ENCODE measurements at regions not wholly inside any gene's neighbourhood (a gene's known extent, or its start where the extent isn't known, plus 50 kb on each side); places are given as distances from the start of the nearest gene placed in this dataset.

DNA sequence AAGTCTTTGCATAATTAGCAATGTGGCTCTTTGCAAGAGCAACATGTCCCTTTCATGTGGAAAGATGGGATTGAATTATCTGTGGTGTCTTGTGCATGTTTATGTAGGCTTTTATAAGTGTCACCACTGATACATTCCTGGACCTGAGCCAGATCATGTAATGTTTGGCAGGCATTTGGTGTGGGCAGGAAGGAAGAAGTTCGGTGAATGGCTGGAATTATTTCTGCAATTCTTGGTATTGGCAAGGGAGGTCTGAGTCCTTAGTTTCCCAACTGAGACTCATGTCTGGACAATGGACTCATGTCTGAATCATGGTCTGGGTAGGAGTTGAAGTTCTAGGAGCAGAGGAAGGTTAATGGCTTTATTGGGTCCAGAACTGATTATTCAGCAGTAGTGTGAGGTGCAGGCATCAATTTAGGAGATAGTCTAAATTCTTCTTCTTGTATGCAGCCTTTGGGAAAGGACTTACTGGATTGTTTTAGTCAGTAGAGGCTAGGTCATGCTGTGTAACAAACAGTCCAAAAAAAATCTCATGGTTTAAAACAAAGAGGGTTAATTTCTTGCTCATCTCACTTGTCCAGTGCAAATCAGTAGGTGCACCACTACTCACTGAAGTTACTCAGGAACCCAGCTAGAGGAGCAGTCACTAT, 186.5 kb upstream of the LHX5 start:
- DNase-seq (ENCODE audit: low spot score), result no peak

DNA sequence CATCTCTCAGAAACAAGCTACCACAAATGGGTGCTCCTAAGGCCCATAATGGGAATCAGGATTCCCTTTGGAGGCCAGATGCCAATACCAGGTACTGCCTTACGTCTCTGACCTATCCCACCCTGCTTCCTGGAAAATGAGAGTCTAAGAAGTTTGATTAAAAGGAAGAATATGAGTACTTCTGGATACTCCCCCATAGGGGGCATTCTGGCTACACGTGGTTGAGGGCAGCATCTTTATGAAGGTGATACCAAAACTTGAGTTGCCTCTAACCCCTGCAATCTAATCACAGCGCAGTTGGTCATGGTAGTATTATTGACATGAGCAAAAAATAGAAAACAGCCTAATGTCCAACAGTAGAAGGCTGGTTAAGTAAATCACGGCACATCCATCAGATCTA, 184.2 kb upstream of the LHX5 start:
- DNase-seq (ENCODE audit: low spot score), result no peak

DNA sequence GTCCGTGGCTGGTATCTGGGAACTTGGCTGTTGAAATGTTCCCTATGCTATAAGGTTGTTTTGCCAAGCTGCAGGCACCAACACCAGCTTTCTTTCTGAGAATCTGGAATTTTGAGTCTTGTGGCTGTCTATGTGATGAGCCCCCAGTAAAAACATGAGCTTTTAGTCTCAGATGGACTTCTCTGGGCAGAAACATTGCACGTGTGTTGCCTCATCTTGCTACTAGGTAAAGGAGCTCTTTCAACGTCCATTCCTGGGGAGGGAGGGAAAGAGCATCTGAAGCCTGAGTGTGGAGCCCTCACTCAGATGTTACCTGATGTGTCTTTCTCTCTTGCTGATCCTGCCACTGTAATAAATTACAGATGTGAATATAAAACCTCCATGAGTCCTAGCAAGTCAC, 183.8 kb upstream of the LHX5 start:
- DNase-seq (ENCODE audit: low spot score), result no peak

DNA sequence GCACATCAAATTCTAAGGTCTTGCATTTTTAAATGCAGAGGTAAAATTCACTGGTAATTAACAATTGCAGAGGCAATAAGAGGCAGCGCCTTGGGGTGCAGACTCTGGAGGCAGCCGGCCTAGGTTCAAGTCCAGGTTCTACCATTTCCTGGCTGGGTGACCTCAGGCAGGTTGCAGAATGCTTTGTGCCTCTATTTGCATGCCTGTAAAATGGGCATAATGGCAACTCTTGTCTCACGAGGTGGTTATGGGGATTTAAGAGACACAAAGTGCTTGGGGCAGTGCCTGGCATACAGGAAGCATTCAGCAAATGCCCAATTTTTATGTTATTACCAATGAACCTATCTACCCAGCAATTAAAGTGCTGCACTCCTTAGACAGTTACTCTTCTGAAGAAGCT, 180.0 kb upstream of the LHX5 start:
- DNase-seq (ENCODE audit: low spot score), result no peak

DNA sequence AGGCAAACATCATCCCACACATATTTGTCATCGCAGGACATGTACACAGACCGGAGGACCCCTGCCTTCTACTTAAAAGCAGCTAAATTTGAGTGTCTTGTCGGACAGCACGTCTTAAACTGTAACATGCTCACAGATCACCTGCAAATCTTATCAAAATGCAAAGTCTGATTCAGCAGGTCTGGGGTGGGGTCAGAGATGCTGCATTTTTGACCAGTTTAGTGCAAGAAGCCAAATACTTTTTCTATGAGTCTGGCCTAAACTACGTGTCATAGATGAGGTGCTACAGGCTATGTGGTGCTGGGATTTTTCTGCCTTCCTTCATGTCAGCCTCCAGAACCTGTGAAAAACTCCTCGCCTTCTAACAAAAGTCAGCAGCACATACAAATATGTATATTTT, 178.8 kb upstream of the LHX5 start:
- no peak for DNase-seq (ENCODE audit: low spot score)

DNA sequence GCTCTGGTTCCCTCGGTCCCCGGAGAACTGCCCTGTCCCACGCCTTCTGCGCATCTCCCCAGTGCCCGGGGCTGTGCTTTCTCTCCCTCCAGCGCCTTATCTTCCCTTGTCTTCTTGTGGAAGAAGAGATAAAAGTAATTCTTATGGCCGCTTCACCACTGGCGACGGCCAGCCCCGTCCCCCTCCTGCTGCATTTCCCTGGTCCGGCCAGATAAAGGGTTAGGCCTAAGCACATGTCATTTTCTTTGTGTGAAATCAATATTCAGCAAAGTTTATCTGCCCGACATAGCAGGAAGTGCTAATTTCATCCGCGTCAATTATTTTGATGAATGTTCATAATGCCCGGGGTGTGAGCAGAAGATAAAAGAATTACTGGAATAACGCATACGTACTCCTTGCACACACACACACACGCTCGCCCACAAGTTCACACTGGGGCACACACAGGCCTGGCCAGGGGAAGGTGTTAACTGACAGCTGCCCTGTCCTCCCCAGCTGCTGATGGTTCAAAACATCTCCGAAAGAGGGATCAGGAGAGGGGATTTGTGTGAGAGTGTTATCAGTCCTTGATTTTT, 177.7 kb upstream of the LHX5 start:
- DNase-seq (ENCODE audit: low spot score), result no peak

DNA sequence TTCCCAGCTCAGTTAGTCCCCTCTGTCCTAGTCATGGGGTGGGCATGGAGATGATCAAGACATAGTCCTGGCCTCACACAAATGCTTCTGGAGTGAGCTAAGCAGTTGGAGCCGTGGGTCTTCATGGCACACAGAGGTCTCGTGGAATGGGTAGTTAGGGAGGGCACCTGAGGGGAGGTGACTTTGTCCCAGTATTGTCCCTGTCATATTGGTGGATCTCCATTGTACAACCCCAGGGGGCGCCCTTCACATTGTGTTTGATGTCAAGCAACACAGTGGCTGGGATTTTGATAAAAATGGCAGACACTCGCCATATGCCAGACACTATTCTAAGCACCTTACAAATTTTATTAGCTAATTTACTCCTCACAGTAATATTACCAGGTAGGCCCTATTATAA, 175.4 kb upstream of the LHX5 start:
- DNase-seq (ENCODE audit: low spot score), result no peak

DNA sequence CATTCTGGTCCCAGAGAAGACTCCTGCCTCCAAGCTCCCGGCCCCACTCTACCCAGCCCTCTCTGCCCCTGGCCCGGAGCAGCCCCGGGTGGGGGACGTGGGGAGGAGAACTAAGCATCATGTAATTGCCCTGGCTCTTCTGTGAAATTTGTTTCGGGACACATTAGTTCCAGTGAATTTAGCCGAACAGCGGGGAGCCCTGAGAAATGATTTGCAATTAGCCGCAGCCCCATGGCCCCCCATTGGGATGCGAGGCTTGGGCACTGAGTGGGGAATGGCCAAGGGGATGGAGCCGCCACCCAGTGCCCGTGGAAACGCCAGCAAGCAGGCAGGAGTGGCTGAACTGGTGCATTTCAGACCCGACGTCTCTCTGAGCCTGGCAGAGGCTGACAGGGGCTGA, 173.9 kb upstream of the LHX5 start:
- DNase-seq (ENCODE audit: low spot score), result no peak

DNA sequence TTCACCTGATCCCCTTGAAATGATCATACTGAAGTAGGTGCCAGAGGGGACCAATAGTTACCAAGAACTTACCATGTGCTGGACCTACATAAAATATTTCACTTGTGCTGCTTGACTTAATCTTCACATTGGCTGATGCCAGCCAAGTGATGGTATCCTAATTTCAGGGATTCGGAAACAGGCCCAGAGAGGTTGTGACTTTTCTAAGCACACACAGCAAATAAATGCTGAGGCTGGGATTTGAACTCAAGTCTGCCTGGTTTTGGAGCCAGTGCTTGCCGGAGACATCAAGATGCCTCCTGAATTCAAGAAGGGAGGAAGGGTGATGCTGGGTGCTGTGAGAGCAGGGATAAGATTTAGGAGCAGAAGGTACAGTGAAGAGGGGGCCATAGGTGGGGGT, 173.5 kb upstream of the LHX5 start:
- DNase-seq (ENCODE audit: low spot score), result no peak

DNA sequence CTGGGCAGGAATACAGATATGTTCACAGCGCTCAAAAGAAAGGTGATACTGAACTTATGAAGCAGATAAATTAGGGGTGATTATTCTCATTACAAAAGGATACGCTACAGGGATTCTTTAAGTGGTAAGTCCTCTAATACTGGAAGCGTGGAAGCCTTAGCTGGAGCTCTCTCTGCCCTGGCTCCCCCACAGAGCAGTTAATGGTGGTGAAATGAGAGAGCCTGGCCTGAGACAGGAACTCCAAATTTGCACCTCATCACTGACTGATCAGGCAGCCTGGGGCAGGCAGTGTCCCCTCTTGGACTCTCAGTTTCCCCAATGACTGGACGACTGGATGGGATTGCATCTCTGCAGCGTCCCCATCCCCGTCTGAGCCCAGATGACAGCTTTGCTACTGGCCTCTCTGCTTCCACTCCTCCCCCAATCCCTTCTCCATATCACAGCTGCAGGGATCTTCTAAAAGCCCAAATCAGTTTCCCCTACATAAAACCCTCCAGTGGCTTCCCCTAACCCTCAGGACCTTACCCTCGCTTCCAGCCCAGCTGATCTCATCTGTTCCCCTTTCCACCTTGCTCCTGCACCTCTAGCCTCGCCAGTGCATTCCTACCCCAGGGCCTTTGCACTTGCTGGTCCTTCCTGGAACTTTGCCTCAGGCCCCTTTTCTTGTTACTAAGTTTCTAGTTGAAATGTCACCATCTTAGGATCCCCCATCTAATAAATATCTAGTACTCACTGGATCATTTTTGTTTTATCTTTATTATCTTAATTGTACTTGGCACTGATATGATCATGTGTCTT, 171.7 kb upstream of the LHX5 start:
- no peak for DNase-seq (ENCODE audit: low spot score)

DNA sequence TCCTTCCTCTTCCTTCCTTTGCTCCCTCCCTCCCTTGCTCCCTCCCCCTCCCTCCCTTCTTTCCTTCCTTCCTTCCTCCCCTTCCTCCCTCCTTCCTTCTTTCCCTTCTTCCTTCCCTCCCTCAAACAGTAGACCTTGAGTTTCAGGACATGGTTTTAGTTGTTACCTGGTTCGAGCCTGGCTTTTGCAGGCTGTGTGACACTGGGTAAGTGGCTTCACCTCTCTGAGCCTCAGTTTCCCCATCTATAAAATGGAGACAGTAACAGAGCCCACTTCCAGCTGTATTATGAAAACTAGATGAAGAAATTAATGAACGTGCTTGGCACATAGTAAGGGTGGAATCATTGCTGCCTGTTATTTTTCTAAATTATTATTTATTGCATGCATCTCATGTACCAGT, 171.0 kb upstream of the LHX5 start:
- DNase-seq (ENCODE audit: low spot score), result no peak

DNA sequence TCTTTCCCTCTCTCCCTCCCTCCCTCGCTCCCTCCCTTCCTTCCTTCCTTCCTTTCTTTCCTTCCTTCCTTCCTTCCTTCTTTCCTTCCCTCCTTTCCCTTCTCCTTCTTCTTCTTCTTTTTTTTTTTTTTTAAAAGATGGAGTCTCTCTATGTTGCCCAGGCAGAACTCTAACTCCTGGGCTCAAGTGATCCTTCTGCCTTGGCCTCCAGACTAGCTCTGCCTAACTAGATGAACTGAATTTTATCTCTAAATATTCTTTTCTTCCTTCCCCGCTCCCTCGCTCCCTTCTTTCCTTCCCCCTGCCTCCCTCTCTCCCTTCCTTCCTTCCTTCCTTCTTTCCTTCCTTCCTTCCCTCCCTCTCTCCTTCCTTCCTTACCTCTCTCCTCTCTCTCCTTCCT, 170.5 kb upstream of the LHX5 start:
- no peak for DNase-seq (ENCODE audit: low spot score)

DNA sequence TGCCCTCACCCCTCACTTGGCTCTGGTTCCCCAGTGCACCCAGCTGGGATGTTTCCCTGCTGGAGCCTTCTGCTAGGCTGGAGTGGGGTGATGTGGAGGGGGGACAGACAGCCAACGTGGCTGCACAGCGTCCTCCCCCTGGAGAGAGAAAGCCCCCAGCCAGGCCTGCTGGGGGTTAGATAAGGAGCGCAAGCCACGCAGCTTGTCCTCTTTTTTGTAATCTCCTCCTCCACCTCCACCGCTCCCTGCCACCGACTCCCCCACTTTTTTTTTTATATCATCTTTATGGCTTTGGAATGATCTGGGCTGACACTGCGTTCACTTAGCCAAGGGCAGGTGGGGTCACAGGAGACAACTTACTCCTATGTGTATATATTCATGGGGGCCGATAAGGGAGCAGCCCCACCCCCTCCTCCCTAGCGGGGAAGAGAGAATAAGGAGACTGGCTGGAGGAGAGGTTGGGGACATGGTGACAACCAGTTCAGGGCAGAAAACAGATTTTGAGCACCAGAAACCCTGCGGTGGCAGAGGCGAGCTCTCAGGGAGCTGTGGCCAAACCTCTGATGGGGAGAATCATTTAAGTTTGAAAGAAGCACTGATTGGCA, 169.9 kb upstream of the LHX5 start:
- no peak for DNase-seq (ENCODE audit: low spot score)

DNA sequence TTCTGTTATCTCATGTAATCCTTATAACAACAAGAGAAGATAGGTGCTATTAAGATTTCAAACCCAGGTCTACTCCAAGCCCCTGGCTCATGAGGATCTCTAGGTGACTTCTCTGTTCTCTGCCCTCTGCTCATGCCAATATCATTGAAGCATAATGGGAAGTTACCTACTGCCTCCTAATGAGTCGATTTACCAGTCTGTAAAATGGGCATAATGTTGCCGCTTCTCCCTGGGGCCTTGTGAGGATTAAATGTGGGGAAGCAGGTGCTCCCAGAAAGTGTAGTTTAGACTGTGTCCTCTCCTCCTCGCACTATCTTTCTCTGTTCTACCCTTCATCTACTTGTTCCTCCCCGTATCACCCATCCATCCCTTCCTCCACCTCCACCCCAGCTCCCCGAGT, 169.2 kb upstream of the LHX5 start:
- DNase-seq (ENCODE audit: low spot score), result no peak

DNA sequence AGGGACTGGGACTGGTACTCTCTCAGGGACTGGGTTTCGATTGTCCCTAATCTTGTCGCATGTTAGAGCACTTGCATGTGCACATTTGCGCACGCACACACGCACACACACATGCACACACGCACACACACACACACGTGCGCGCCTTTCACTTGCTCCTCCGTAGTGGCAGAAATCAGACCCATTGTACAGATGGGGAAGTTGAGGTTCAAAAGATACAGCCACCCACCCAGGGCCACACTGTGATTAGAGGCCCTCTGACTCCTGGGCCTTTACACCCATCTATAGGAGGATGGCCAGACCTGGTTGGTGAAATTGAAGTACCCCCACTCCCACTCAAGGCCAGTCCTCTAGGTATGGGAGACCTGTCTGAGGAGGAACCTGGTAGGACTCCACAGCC, 167.8 kb upstream of the LHX5 start:
- DNase-seq (ENCODE audit: low spot score), result no peak

DNA sequence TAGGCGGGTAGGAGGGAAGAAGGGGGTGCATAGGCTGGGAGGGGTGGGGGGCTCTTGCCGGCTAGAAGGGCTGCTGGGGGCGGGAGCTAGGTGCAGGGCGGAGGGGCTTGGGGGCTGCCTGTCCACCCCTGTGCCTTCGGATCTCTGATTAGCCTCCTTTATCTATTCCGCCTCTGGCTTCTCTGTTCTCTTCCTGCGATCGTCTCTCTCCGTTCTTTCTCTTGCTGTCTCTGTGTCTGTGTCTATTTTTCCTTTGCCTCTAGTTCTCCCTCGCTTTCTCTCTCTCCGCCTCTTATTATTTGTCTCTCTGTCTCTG, 166.7 kb upstream of the LHX5 start:
- no peak for DNase-seq (ENCODE audit: low spot score)

DNA sequence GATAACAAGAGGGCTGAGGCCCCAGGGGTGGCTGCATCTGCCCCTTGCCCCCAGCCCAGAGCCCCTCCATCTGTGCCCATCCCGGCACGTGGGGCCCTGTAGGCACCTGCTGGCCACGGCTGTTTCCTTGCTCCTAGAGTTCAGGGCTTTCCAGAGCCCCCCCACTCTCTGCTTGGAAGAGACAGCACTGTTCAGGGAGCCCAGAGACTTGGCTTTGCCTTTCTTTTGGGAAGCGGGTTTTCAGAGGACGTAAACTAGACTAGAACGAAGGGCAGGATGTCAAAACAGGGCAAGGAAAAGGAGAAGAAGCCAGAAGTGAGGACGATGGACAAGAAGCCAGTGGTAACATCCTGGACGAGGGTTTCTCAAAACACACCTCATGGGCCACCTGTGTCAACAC, 163.3 kb upstream of the LHX5 start:
- DNase-seq (ENCODE audit: low spot score), result no peak

DNA sequence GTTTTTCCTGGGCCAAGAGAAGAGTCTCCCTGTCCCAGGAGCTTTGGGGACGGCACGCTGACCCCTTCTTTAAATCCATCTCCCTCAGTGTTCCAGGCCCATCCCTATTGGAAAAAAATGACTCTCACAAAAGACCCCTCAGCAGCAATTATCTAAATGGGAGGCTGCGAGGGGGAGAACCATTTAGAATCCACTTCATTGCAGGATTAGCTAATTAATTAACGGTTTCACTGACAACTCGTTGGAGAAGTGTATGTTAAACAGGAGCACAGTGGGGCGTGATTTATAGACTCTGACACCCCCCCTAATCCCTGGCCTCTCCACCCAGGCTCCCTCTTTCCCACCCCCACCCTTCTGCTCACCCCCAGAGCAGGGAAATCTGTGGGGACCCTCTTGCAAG, 162.8 kb upstream of the LHX5 start:
- no peak for DNase-seq (ENCODE audit: low spot score)

DNA sequence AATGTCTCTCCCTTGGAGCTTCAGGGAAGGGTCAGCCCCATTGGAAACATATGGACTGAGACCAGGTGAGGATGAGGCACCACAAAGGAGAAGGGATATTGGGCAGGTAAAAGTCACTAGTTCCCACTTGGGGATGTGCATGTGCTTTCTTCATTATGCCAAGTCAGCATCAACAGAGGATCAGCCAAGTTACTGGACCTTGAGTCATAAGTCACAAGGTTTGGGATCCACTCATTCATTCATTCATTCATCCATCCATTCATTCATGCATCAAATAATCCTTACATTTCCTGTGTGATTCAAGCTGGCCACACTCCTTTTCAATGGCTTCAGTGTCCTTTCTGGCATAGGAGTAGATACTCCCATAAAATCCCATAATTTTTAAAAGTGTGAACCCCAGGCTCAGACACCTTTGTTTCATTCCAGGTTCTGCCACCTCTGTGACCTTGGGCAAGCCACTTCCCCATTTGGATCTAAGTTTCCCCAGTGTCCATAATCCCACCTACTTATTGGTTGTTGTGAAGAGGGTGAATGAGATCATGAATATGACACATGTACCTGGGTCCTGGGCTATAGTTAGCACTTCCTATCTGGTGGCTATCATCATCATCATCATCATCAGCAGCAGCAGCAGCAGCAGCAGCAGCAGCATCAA, 162.1 kb upstream of the LHX5 start:
- DNase-seq (ENCODE audit: low spot score), result no peak

DNA sequence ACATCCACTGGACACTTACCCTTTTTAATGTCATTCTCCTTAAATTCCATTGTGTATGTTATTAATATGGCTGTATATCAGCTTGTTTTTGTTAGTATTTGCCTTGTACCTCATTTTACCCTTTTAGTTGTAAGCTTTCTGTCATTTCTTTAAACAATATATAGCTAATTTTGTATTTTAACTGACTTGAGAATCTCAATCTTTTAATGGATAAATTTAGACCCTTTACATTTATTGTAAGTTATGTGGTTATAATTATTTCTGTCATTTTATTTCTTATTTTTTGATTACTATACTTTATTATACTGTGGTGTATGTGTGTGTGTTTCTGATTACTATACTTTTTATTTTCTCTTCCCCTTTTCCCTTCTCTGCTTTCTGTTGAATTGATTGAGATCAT, 159.0 kb upstream of the LHX5 start:
- DNase-seq (ENCODE audit: low spot score), result no peak

DNA sequence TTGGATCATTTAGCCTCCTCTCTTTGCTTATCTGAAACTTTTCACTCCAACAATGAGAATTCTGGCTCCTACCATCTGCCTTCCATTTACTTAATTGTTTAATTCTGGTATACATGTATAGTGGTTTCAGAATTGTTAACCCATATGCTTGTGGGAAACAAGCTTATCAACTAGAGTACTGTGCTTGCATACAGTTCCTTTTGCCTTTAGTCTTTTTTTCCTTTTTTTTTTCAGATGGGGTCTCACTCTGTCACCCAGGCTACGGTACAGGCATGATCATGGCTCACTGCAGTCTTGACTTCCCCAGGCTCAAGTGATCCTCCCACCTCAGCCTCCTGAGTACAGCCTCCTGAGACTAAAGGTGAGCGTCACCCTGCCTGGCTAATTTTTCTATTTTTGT, 153.8 kb upstream of the LHX5 start:
- no peak for DNase-seq (ENCODE audit: low spot score)

DNA sequence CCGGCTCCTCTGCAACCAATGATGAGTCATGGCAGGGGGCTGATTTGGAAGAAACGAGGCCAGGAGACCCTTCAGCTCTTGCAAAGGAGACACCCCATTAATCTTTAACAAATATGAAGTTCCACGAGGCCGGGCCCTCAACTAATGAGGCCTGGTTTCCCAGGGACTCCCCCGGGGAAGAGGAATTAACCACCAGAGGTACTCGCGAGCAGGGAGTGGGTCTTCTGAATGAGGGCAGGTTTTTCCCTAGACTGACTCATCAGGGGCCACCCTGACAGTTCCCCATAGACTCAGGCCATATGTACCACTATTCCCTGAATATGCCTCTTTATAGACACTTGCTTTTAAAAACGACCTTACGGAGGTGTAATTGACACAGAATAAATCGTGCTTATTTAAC, 150.7 kb upstream of the LHX5 start:
- DNase-seq (ENCODE audit: low spot score), result no peak

DNA sequence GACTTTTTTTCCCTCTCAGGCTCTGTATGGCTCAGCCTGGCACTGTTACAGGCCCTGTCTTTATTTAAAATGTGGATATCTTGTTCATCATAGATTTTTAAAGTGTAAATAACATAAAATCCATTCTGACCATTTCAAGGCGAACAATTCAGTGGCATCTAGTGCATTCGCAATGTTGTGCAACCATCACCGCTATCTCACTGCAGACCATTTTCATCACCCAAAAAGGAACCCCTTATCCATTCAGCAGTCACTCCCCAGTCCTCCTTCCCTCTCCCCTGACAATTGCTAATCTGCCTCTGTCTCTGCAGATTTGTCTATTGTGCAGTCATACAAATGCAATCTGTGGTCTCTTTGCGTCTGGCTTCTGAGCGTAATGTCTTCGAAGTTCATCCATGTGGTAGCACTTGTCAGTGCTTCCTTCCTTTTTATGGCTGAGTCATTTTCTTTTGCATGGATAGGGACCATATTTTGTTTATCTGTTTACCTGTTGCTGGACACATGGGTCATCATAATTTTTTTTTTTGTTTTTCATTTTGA, 148.8 kb upstream of the LHX5 start:
- no peak for DNase-seq (ENCODE audit: low spot score)

Measured in hepatic stellate cell (primary cell).